ENCODE measurements at regions not wholly inside any gene's neighbourhood (a gene's known extent, or its start where the extent isn't known, plus 50 kb on each side); places are given as distances from the start of the nearest gene placed in this dataset.

GRCh38 chr2:186399082-186399644 is 86.9 kb upstream of the ZC3H15 start:
- in situ Hi-C loops (cut with MboI; ENCODE audit: low pct_unique_long_range_greater_than_20kb, low sequenced_read_pairs, unreplicated experiment), result no loop called here
- TF ChIP-seq CTCF (IDR thresholded peaks at IDR 0.05; ENCODE audit: extremely low read depth, insufficient read depth, missing control alignments), result no peak
- no peak for DNase-seq (ENCODE audit: low spot score)

GRCh38 chr2:186405842-186406241 is 80.2 kb upstream of the ZC3H15 start:
- in situ Hi-C loops (cut with MboI; ENCODE audit: low pct_unique_long_range_greater_than_20kb, low sequenced_read_pairs, unreplicated experiment), result no loop called here
- no peak for DNase-seq (ENCODE audit: low spot score)
- TF ChIP-seq CTCF (IDR thresholded peaks at IDR 0.05; ENCODE audit: extremely low read depth, insufficient read depth, missing control alignments), result no peak

- in situ Hi-C loops (cut with MboI; ENCODE audit: low pct_unique_long_range_greater_than_20kb, low sequenced_read_pairs, unreplicated experiment), result no loop called here
- no peak for TF ChIP-seq CTCF (IDR thresholded peaks at IDR 0.05; ENCODE audit: extremely low read depth, insufficient read depth, missing control alignments)
- no peak for DNase-seq (ENCODE audit: low spot score)
Observed at GRCh38 chr2:186407611-186408010, 78.4 kb upstream of the ZC3H15 start.

- no peak for TF ChIP-seq CTCF (IDR thresholded peaks at IDR 0.05; ENCODE audit: extremely low read depth, insufficient read depth, missing control alignments)
- no peak for DNase-seq (ENCODE audit: low spot score)
- in situ Hi-C loops (cut with MboI; ENCODE audit: low pct_unique_long_range_greater_than_20kb, low sequenced_read_pairs, unreplicated experiment), result no loop called here
Observed at GRCh38 chr2:186410802-186411201, 75.3 kb upstream of the ZC3H15 start.

GRCh38 chr2:186422226-186422625 is 63.8 kb upstream of the ZC3H15 start:
- no peak for TF ChIP-seq CTCF (IDR thresholded peaks at IDR 0.05; ENCODE audit: extremely low read depth, insufficient read depth, missing control alignments)
- in situ Hi-C loops (cut with MboI; ENCODE audit: low pct_unique_long_range_greater_than_20kb, low sequenced_read_pairs, unreplicated experiment), result no loop called here
- DNase-seq (ENCODE audit: low spot score), result no peak

GRCh38 chr2:186423481-186423880 is 62.6 kb upstream of the ZC3H15 start:
- in situ Hi-C loops (cut with MboI; ENCODE audit: low pct_unique_long_range_greater_than_20kb, low sequenced_read_pairs, unreplicated experiment), result no loop called here
- no peak for DNase-seq (ENCODE audit: low spot score)
- no peak for TF ChIP-seq CTCF (IDR thresholded peaks at IDR 0.05; ENCODE audit: extremely low read depth, insufficient read depth, missing control alignments)

GRCh38 chr2:186424265-186424664 is 61.8 kb upstream of the ZC3H15 start:
- in situ Hi-C loops (cut with MboI; ENCODE audit: low pct_unique_long_range_greater_than_20kb, low sequenced_read_pairs, unreplicated experiment), result no loop called here
- no peak for TF ChIP-seq CTCF (IDR thresholded peaks at IDR 0.05; ENCODE audit: extremely low read depth, insufficient read depth, missing control alignments)
- no peak for DNase-seq (ENCODE audit: low spot score)
